ENCODE measurements at regions not wholly inside any gene's neighbourhood (a gene's known extent, or its start where the extent isn't known, plus 50 kb on each side); places are given as distances from the start of the nearest gene placed in this dataset.

- peaks cover 8% of the 10 kb centered on the region for H3K4me1 ChIP-seq (ENCODE audit: insufficient read depth, low read length, poor library complexity, severe bottlenecking)
- no peak overlapping the region for H3K4me3 ChIP-seq (ENCODE audit: low read depth, low read length, poor library complexity, severe bottlenecking)
- no peak for DNase-seq (ENCODE audit: low spot score)
- BruUV-seq (replicated peaks) = no TSS peak
- H3K27me3 ChIP-seq (replicated peaks; ENCODE audit: insufficient read depth, low read depth, low read length, poor library complexity) = no peaks in the 10 kb centered on the region
- H3K27ac ChIP-seq (ENCODE audit: low read depth, low read length, poor library complexity, severe bottlenecking) = no peak overlapping the region
- ChIA-PET POLR2A (ENCODE audit: low non-redundant PET) (no interaction called here), CTCF (no interaction called here)
- no peaks in the 10 kb centered on the region for H3K9me3 ChIP-seq (ENCODE audit: low read depth, low read length, poor library complexity, severe bottlenecking)
- no peaks in the 10 kb centered on the region for H3K36me3 ChIP-seq (ENCODE audit: insufficient read depth, low read length, poor library complexity, severe bottlenecking)
- intact Hi-C loops (cut with micrococcal nuclease; ENCODE audit: unreplicated experiment) = no loop called here
- TF ChIP-seq EZH2 (IDR thresholded peaks at IDR 0.05; ENCODE audit: borderline replicate concordance, low read depth, low read length, poor library complexity, severe bottlenecking) (no peak), CTCF (conservative IDR thresholded peaks at IDR 0.05; ENCODE audit: low read depth, low read length) (no peak)
Observed at GRCh38 chrX:129158505-129158904, 364.8 kb downstream of the SMARCA1 start.

- ChIA-PET POLR2A (ENCODE audit: low non-redundant PET) (interaction anchor here (0.6 kb wide), 1 partner anchor 179 kb away, joined by 4 read pairs; no protein-coding TSS in a partner anchor), CTCF (no interaction called here)
- no peaks in the 10 kb centered on the region for H3K4me1 ChIP-seq (ENCODE audit: insufficient read depth, low read length, poor library complexity, severe bottlenecking)
- no peak overlapping the region for H3K27ac ChIP-seq (ENCODE audit: low read depth, low read length, poor library complexity, severe bottlenecking)
- intact Hi-C loops (cut with micrococcal nuclease; ENCODE audit: unreplicated experiment) = no loop called here
- BruUV-seq (replicated peaks) = no TSS peak
- DNase-seq (ENCODE audit: low spot score) = no peak
- no peaks in the 10 kb centered on the region for H3K9me3 ChIP-seq (ENCODE audit: low read depth, low read length, poor library complexity, severe bottlenecking)
- H3K4me3 ChIP-seq (ENCODE audit: low read depth, low read length, poor library complexity, severe bottlenecking) = no peak overlapping the region
- no peak for TF ChIP-seq CTCF (conservative IDR thresholded peaks at IDR 0.05; ENCODE audit: low read depth, low read length)
- TF ChIP-seq EZH2 (IDR thresholded peaks at IDR 0.05; ENCODE audit: borderline replicate concordance, low read depth, low read length, poor library complexity, severe bottlenecking) = no peak
- no peaks in the 10 kb centered on the region for H3K36me3 ChIP-seq (ENCODE audit: insufficient read depth, low read length, poor library complexity, severe bottlenecking)
- no peaks in the 10 kb centered on the region for H3K27me3 ChIP-seq (replicated peaks; ENCODE audit: insufficient read depth, low read depth, low read length, poor library complexity)
Observed at GRCh38 chrX:129145840-129146272, 377.4 kb downstream of the SMARCA1 start.

DNA sequence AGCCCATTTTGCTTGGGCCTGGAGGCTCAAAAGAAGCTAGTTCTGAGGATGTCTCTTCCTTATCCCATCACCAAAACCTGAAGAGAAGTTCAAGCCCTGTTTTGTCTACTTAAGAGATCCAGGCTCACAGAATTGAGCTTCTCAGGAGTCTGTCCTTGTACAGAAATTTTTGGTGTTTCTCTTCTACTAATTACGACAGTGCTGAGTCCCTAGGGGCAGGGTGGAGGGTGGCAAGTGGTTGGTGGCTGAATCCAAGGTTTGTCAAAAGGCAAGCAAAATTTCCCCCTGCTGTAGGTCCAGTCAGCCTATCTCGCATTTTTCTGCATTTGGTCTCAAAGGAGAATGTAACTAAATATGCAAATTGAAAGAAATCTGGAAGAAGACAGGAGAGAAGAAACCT lies 377.9 kb downstream of the SMARCA1 start:
- TF ChIP-seq CTCF (conservative IDR thresholded peaks at IDR 0.05; ENCODE audit: low read depth, low read length) (no peak), EZH2 (IDR thresholded peaks at IDR 0.05; ENCODE audit: borderline replicate concordance, low read depth, low read length, poor library complexity, severe bottlenecking) (no peak)
- DNase-seq (ENCODE audit: low spot score) = no peak
- intact Hi-C loops (cut with micrococcal nuclease; ENCODE audit: unreplicated experiment) = no loop called here
- Histone ChIP-seq H3K36me3 (ENCODE audit: insufficient read depth, low read length, poor library complexity, severe bottlenecking) (no peaks in the 10 kb centered on the region), H3K27me3 (replicated peaks; ENCODE audit: insufficient read depth, low read depth, low read length, poor library complexity) (no peaks in the 10 kb centered on the region), H3K4me1 (ENCODE audit: insufficient read depth, low read length, poor library complexity, severe bottlenecking) (no peaks in the 10 kb centered on the region), H3K4me3 (ENCODE audit: low read depth, low read length, poor library complexity, severe bottlenecking) (no peak overlapping the region), H3K27ac (ENCODE audit: low read depth, low read length, poor library complexity, severe bottlenecking) (no peak overlapping the region), H3K9me3 (ENCODE audit: low read depth, low read length, poor library complexity, severe bottlenecking) (no peaks in the 10 kb centered on the region)
- ChIA-PET POLR2A (ENCODE audit: low non-redundant PET) (interaction anchor here (0.5 to 0.6 kb wide), 2 partner anchors 179 to 555 kb away, joined by 3 to 4 read pairs; no protein-coding TSS in a partner anchor), CTCF (no interaction called here)
- BruUV-seq (replicated peaks) = no TSS peak
